HG02884 (cell line): ENCODE measurements at regions not wholly inside any gene's neighbourhood (a gene's known extent, or its start where the extent isn't known, plus 50 kb on each side); places are given as distances from the start of the nearest gene placed in this dataset.
"Not testable (repeated sequence)": the region's sequence is repeated elsewhere in the genome, so short reads cannot be mapped to it uniquely, and the experiment has no call there.

Source experiments
- ATAC-seq: cut with Tn5 transposase; IDR thresholded peaks from one replicate; pipeline ENCODE4 v1.9.1; 2021; ENCODE audit warnings: mild to moderate bottlenecking, moderate library complexity; ENCODE audit not compliant: unreplicated experiment

GRCh38 chr3:82521657-82522056 lies 760.2 kb upstream of the GBE1 start:
- no peak for ATAC-seq

- ATAC-seq, result no peak
Observed at GRCh38 chr3:82520846-82521245, 759.4 kb upstream of the GBE1 start.

- ATAC-seq, result no peak
Observed at GRCh38 chr3:82509951-82510603, 748.6 kb upstream of the GBE1 start.

- no peak for ATAC-seq
Observed at GRCh38 chr3:82509106-82509842, 747.8 kb upstream of the GBE1 start.

GRCh38 chr3:82506204-82506603 lies 744.8 kb upstream of the GBE1 start:
- no peak for ATAC-seq

- no peak for ATAC-seq
Observed at GRCh38 chr3:82505079-82505756, 743.8 kb upstream of the GBE1 start.

- no peak for ATAC-seq
Observed at GRCh38 chr3:82498186-82498585, 736.7 kb upstream of the GBE1 start.

- ATAC-seq, result no peak
Observed at GRCh38 chr3:82496890-82497560, 735.6 kb upstream of the GBE1 start.

GRCh38 chr3:82495655-82496054 lies 734.2 kb upstream of the GBE1 start:
- ATAC-seq, result no peak

- ATAC-seq, result no peak
Observed at GRCh38 chr3:82494977-82495489, 733.6 kb upstream of the GBE1 start.

- ATAC-seq, result no peak
Observed at GRCh38 chr3:82493858-82494257, 732.4 kb upstream of the GBE1 start.

- ATAC-seq, result no peak
Observed at GRCh38 chr3:82475306-82475705, 713.9 kb upstream of the GBE1 start.

GRCh38 chr3:82474711-82475110 lies 713.3 kb upstream of the GBE1 start:
- ATAC-seq, result no peak

- ATAC-seq, result no peak
Observed at GRCh38 chr3:82473864-82474541, 712.6 kb upstream of the GBE1 start.

GRCh38 chr3:82467051-82467450 lies 705.6 kb upstream of the GBE1 start:
- no peak for ATAC-seq

- ATAC-seq, result no peak
Observed at GRCh38 chr3:82462977-82463376, 701.5 kb upstream of the GBE1 start.

- no peak for ATAC-seq
Observed at GRCh38 chr3:82461049-82461889, 699.8 kb upstream of the GBE1 start.

GRCh38 chr3:82448320-82448719 lies 686.9 kb upstream of the GBE1 start:
- ATAC-seq, result no peak

- ATAC-seq, result not testable (repeated sequence)
Observed at GRCh38 chr3:82428821-82429220, 667.4 kb upstream of the GBE1 start.

- no peak for ATAC-seq
Observed at GRCh38 chr3:82424031-82424339, 662.5 kb upstream of the GBE1 start.
